ENCODE measurements at regions not wholly inside any gene's neighbourhood (a gene's known extent, or its start where the extent isn't known, plus 50 kb on each side); places are given as distances from the start of the nearest gene placed in this dataset.

- Mint-ChIP-seq H3K9me3 (ENCODE audit: unreplicated experiment) (no peaks in the 10 kb centered on the region), H3K27me3 (ENCODE audit: insufficient read depth, unreplicated experiment) (no peaks in the 10 kb centered on the region), H3K36me3 (ENCODE audit: insufficient read depth, unreplicated experiment) (no peaks in the 10 kb centered on the region), H3K4me1 (ENCODE audit: insufficient read depth, unreplicated experiment) (no peaks in the 10 kb centered on the region), H3K27ac (ENCODE audit: low read depth, unreplicated experiment) (no peak overlapping the region), H3K4me3 (ENCODE audit: unreplicated experiment) (no peak overlapping the region)
- ChIA-PET POLR2A (interaction anchor here (0.7 kb wide), 1 partner anchor 177 kb away, joined by 3 read pairs; no protein-coding TSS in a partner anchor), CTCF (interaction anchor here (0.6 kb wide), 1 partner anchor 166 kb away, joined by 4 read pairs; no protein-coding TSS in a partner anchor)
- TF ChIP-seq CTCF (IDR thresholded peaks at IDR 0.05; ENCODE audit: unreplicated experiment), result no peak
- DNase-seq (ENCODE audit: unreplicated experiment), result no peak
- intact Hi-C loops (cut with micrococcal nuclease), result no loop called here
- no TSS peak for BruUV-seq (replicated peaks)
These were observed 475.5 kb downstream of the SOX11 start for GRCh38 chr2:6167592-6168138.

GRCh38 chr2:6168485-6168884 is 476.3 kb downstream of the SOX11 start:
- no TSS peak for BruUV-seq (replicated peaks)
- Mint-ChIP-seq H3K36me3 (ENCODE audit: insufficient read depth, unreplicated experiment) (no peaks in the 10 kb centered on the region), H3K4me1 (ENCODE audit: insufficient read depth, unreplicated experiment) (no peaks in the 10 kb centered on the region), H3K27me3 (ENCODE audit: insufficient read depth, unreplicated experiment) (no peaks in the 10 kb centered on the region), H3K27ac (ENCODE audit: low read depth, unreplicated experiment) (no peak overlapping the region), H3K9me3 (ENCODE audit: unreplicated experiment) (no peaks in the 10 kb centered on the region), H3K4me3 (ENCODE audit: unreplicated experiment) (no peak overlapping the region)
- intact Hi-C loops (cut with micrococcal nuclease), result no loop called here
- ChIA-PET POLR2A (interaction anchor here (0.6 kb wide), 1 partner anchor 367 kb away, joined by 3 read pairs; no protein-coding TSS in a partner anchor), CTCF (no interaction called here)
- DNase-seq (ENCODE audit: unreplicated experiment), result no peak
- no peak for TF ChIP-seq CTCF (IDR thresholded peaks at IDR 0.05; ENCODE audit: unreplicated experiment)

- TF ChIP-seq CTCF (IDR thresholded peaks at IDR 0.05; ENCODE audit: unreplicated experiment), result no peak
- Mint-ChIP-seq H3K27ac (ENCODE audit: low read depth, unreplicated experiment) (no peak overlapping the region), H3K27me3 (ENCODE audit: insufficient read depth, unreplicated experiment) (no peaks in the 10 kb centered on the region), H3K36me3 (ENCODE audit: insufficient read depth, unreplicated experiment) (no peaks in the 10 kb centered on the region), H3K9me3 (ENCODE audit: unreplicated experiment) (no peaks in the 10 kb centered on the region), H3K4me1 (ENCODE audit: insufficient read depth, unreplicated experiment) (no peaks in the 10 kb centered on the region), H3K4me3 (ENCODE audit: unreplicated experiment) (no peak overlapping the region)
- DNase-seq (ENCODE audit: unreplicated experiment), result no peak
- intact Hi-C loops (cut with micrococcal nuclease), result no loop called here
- POLR2A ChIA-PET, result no interaction called here
- no TSS peak for BruUV-seq (replicated peaks)
- CTCF ChIA-PET, result no interaction called here
These were observed 479.1 kb downstream of the SOX11 start for GRCh38 chr2:6171294-6171693.

- H3K27ac Mint-ChIP-seq (ENCODE audit: low read depth, unreplicated experiment), result no peak overlapping the region
- H3K27me3 Mint-ChIP-seq (ENCODE audit: insufficient read depth, unreplicated experiment), result no peaks in the 10 kb centered on the region
- H3K36me3 Mint-ChIP-seq (ENCODE audit: insufficient read depth, unreplicated experiment), result no peaks in the 10 kb centered on the region
- DNase-seq (ENCODE audit: unreplicated experiment), result no peak
- peaks cover 14% of the 10 kb centered on the region for H3K4me1 Mint-ChIP-seq (ENCODE audit: insufficient read depth, unreplicated experiment)
- H3K4me3 Mint-ChIP-seq (ENCODE audit: unreplicated experiment), result no peak overlapping the region
- POLR2A ChIA-PET, result interaction anchor here (0.6 to 0.9 kb wide), 2 partner anchors 22 to 52 kb away, joined by 3 read pairs; no protein-coding TSS in a partner anchor
- no TSS peak for BruUV-seq (replicated peaks)
- CTCF ChIA-PET, result interaction anchor here (0.6 to 1.5 kb wide), 2 partner anchors 15 to 168 kb away, joined by 3 to 4 read pairs; no protein-coding TSS in a partner anchor
- intact Hi-C loops (cut with micrococcal nuclease), result no loop called here
- no peaks in the 10 kb centered on the region for H3K9me3 Mint-ChIP-seq (ENCODE audit: unreplicated experiment)
- TF ChIP-seq CTCF (IDR thresholded peaks at IDR 0.05; ENCODE audit: unreplicated experiment), result no peak
These were observed 485.6 kb downstream of the SOX11 start for GRCh38 chr2:6177811-6178210.

Data from MCF 10A (cell line).